Activated CD8-positive, alpha-beta memory T cell treated with anti-CD3 and anti-CD28 coated beads, Interleukin-2, amount 50 U/mL, for 1 hour (primary cell): ENCODE measurements at regions not wholly inside any gene's neighbourhood (a gene's known extent, or its start where the extent isn't known, plus 50 kb on each side); places are given as distances from the start of the nearest gene placed in this dataset.

Source experiments
- DNase-seq: peaks from one replicate; pipeline ENCODE4 v3.0.0-alpha.2; 2020; ENCODE audit errors: extremely low read depth

DNA sequence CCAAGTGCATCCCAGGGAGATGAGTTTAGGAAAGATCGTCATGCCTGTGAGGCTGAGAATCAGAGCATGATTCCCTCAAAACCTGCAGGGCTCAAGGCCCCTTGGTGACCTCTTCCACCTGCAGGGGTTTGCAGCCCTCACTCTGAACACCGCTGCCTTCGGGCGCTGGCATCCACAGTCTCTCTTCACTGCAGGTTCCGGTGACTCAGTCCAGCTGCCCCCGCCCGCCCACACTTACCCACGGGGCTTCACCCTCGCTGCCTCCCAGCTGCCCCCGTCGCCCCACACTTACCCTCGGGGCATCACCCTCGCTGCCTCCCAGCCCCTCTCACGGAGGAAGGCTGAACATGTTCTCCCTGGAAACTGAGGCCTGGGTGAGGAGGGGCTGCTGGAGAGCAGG is 277.1 kb downstream of the XXYLT1 start:
- no peak for DNase-seq

DNA sequence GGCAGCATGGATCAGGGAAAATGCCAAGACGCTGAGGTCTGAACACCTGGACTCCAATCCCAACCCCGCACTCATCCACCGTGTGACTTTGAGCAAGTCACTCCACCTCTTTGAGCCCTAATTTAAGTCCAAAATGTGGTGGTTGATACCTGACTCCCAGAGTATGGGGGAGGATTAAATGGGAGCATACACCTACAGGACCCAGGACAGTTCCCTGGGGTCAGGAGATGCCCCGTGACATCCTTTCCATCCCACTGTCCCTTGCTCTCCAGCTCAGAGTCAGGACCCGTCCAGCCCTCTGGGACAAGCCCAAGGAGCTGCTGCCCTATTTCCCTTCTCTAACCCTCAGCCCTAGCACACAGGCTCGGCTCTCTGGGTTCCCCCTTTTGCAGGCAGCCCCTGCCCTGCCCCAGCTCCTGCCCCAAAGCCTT is 276.4 kb downstream of the XXYLT1 start:
- DNase-seq = no peak

DNA sequence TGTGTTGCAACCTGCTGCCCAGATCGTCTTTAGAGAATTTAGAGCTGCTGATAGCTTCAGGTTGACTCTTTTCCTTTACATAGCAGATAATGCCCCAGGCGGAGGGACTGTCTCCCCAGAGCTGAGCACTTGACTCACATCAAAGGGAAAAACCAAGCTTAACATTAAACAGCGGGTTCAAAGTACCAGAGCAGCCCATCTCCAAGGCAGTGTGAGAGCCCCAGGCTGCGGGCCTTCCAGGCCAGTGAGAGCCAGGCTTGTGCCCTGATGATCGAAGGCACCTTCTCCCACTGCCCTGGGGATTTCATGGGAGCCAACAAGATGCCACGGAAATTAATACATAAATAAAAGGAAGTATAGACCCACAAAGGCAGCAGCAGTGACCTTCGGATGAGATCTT is 275.6 kb downstream of the XXYLT1 start:
- DNase-seq = no peak

DNA sequence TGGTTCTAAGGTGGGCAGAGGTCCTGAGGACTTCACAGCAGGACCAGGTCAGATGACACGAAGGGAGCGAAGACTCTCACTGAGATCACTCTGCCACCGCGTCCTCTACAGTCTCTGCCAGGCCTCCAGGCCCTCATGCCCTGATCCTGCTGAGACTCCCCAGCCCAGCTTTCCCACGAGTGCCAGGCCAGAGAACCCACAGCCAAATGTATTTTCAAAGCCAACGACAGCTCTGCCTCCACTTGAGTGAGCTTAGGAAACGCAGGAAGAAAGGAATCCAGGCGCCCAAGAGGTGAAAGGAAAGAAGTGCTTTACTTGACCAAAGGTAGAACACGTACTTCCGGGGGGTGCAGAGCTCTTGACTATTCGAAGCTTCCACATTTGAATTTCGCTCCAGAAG is 275.0 kb downstream of the XXYLT1 start:
- no peak for DNase-seq

DNA sequence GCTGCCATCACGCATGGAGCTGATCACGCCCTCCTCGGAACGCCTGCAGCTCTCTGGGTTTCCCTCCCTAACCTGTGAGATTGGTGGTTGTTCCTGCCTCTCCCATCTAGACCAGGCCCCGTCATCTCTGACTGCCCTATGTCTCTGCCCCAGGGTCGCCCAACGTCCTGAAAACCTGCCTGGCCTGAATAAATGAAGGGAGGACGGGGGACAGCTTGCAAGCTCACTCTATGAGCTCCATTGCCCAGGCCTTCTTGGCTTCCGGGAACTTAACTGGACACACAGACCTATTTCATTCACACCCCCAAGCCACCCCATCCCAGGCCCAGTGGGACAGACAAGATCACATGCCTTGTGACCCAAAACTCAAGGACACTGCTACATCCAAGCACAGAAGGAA is 274.2 kb downstream of the XXYLT1 start:
- DNase-seq = no peak

DNA sequence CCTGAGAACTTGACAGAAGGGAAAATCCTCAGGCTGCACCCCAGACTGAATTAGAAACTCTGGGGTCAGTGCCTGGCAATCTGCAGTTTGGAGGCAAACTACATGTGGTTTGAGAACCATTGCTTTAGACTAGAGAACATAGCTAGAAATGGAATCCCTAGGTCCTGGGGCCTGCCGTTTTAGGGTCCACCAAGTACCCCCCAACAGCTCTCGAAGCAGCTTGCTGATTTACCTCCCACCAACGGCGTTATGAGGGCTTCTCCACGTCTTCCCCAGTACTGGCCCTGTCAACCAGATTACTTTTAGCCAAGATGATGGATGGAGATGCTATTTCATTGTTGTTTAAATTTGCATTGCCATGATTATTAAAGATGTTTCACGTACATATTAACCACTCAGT is 272.5 kb downstream of the XXYLT1 start:
- no peak for DNase-seq

DNA sequence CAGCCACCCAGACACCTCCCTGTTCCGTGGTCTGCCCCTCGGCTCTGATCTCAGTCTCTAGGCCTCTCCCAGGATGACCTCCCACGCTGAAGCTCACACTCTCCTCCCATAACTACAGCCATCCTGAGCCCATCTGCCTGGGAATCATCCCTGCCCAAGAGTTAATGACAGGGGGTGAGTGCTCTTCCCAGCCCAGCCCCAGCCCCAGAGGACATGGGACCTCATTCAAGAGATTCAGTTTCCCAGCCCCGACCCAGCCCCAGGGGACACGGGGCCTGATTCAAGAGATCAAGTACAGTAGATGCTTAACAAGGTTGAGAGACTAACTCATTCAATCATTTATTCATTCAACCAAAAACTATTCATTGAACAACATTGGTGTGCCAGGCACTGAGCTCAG is 272.0 kb downstream of the XXYLT1 start:
- DNase-seq = no peak

DNA sequence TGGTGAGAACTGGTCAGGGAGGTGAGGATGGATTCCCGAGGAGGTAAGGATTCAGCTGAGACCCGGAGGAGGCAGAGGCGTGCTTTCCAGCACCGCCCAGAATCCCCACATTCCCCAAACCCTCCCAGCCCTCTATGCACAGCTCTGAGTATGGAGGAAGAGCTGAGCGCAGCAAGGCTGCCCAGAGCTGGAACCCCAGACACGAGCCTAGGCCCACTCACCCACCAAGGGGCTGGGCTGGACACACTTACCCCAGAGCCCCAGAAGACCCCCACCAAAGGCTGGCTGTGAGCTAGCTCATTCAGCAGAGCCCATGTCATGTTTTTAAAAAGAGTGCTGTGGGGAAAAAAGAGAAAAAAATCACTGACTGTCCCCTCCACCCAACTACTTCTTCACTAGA is 271.5 kb downstream of the XXYLT1 start:
- DNase-seq = no peak

DNA sequence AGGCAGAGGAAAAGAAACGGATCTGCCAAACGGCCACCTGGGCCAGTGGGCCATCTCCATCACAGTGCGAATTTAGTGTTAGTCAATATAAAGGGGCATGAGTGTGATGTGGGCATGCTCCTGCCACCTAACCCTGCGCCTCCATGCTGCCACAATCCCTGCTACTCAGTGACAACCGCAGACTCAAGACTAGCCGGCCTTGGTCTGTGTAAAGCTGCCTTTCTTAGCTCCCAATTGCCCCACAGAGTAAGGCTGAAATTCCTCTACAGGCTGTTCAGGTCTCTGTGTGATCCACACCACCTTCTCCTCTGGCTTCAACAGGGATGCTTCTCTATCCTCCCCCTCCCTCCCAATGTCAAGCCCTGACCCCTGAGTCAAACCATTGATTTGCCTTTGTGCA is 269.7 kb downstream of the XXYLT1 start:
- no peak for DNase-seq

DNA sequence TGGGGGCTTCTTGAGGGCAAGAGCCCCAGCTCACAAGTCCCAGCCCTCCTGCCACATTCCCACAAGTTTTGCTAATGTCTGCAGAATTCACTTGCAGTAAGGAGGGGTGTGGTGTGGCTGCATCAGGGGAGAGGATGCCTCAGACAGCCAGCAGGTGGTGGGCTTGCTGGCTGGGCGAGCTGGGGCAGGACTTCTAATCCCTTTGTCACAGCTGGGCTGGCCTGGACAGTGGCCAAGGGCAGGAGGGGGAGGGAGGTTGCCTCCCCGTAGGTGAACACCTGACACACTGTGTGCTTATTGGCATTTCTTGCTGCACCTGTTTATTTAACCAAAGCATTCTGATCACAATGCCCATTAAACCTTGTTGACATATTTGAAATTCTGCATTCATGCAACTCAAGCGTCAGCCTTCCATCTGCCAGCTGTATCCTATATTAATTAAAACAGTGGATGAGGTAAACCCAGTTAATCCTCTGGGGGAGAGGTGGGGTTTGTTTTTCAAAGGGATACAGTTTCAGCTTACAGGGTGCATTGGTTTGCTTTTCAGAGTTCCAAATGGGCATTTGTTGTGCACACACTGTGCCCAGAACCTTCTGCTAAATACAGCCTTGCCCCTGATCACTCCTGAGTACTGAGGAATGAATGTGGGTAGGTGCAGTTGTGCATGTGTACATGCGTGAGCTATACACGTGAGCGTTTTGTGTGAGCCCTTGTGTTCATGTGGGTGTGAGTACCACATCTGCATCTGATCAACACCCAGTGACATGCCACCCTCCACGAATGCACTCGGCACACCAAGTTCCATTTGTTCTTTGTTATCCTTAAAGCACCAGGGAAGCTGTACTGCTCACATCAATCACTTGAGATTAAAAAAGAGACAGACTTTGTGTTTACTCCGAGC is 268.7 kb downstream of the XXYLT1 start:
- DNase-seq = no peak

DNA sequence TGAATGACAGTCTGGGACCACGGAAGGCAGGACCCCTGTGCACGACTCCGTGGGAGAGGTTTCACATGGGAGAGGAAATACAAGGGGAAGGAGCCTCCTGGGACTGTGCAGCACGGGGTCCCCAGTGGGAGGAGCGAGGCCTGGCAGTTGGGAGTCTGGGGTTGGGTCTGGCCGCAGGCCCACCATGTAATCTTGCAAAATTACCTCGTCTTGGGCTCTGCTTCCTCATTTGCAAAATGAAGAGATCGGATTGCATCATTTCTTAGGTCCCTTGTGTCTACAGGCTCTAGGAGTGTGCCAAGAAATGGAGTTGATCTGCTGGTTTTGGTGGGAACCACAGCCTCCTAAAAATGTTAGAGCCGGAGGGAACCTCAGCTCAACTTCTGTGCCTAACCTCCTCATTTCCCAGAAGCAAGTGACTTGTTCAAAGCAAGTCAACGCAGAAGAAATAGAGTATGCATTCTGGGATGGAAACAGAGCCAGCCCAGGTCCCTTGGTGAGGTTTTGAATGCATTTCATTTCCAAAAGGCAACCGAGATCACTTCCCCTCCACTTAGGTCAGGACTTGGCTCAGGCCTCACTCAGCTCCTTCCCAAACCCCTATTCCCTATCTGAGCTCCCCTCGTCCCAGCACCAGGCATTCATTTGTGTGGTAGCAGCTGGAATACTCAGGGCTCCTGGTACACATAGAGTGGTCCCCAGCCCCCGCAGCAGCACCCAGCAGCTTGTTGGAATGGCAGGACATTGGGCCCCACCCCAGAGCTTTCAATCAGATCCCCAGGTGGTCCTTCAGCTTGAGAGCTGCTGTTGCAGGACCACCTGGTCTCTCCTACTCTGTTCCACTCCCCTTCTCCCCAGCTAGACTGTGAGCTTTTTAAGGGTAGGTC is 267.7 kb downstream of the XXYLT1 start:
- no peak for DNase-seq

DNA sequence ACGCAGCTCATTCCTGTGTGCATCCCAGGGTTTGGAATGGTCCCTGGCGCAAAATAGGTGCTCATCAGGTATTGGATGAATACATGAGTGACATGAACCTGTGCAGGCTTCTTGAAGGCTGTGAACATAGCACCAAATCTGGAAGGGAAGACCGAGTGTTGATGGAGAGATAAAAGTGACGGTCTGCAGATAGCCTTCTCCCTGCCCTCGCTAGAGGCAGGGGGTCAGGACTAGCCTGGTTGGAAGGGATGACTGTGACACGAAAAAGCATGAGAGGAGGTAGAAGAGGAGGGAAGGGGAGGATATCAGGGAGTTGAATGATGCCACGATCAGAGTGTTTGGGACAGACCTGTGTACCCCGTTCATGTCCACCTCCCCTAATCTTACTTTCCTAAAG is 267.1 kb downstream of the XXYLT1 start:
- DNase-seq = no peak

DNA sequence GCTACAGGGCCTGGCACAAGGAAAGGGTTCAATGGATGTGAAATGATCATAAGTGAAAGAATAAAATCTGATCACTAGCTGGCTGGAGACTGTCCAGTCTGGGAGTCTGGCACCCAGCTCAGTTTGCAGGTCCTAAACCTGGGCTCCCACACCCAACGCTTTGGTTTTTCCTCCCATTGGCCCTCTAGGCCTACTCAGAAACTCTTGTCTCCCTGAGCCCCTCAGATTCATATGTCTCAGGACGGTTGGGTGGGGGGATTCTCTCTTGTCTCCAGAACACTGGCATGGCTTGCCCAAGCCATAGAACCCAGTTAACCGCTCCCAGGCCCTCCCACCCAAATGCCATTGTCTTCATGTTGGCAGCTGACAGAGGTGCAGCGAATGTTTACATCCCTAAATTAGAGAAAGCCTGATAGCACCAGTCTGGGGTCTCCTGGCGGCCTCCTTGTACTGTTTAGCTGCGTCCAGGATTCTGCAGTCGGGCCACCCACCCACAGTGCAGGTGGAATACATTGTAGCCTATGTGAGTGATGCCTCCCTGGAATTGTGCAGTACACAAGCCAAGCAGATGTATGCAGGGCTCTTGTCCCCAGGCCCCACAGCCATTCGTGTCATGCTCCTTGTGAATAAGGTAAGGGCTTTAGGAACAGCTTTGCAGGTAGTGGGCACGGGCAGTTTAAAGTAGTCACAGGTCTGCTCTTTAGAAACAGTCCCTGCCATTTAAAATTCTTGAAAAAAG is 266.3 kb downstream of the XXYLT1 start:
- no peak for DNase-seq

DNA sequence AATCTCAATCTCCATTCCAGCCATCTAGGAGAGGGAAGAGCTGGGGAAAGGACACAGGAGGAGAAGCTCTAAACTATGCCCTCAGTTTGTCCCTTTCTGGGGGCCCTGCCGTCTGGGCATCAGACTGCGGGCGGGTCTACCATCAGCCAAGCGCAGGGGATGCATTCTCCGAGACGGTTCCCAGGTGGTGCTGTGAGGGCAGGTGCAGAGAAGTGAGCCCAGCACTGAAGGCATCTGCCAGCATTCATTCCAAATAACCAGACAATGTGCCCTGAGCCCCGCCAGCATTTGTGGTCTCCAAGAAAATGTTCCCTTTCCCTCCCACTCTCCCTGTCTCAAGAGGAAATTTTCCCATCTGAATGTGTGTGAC is 265.7 kb downstream of the XXYLT1 start:
- no peak for DNase-seq

DNA sequence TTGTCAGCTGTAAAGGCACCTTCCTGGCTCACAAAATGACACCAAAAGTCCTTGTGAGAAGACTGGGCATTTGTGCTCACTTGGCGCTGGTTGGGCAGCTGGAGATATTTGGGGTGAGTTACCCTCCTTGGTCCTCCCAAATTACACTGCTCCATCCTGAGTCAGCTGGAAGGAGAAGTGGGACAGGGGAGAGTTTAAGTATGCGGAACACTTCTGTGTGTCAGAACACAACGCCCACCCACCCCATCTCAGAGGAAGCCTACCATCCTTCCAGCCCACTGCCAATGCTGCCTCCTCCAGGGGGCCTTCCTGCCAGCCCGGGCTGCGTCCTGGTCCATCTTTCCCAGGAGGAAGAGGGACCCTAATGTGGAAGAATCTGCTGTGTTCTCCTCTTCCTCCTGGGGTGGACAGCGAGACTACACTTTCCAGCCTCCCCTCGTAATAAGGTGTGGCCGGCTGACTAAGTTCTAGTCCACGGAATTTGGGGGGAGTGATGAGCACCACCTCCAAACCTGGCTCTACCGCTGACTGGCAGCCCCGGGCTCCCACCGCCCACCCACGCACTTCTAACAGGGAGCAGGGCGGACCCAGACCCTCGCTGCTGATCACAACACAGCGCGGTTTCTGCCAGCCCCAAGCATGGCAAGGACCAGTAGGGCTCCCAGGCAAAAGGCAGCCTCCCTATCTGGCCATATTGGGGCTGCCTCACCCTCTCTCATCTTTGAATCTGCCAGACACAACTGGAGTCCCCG is 265.0 kb downstream of the XXYLT1 start:
- DNase-seq = no peak

DNA sequence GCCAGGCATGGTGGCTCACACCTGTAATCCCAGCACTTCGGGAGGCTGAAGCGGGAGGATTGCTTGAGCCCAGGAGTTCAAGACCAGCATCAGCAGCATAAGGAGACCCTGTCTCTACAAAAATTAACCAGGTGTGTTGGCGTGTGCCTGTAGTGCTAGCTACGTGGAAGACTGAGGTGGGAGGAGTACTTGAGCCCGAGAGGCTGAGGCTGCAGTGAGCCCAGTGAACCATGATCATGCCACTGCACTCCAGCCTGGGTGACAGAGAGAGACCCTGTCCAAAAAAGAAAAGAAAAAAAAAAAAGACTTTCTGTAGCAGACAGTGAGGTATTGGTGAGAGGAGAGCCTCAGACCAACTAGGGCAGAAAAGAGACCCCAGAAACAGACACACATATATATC is 263.8 kb downstream of the XXYLT1 start:
- DNase-seq = no peak

DNA sequence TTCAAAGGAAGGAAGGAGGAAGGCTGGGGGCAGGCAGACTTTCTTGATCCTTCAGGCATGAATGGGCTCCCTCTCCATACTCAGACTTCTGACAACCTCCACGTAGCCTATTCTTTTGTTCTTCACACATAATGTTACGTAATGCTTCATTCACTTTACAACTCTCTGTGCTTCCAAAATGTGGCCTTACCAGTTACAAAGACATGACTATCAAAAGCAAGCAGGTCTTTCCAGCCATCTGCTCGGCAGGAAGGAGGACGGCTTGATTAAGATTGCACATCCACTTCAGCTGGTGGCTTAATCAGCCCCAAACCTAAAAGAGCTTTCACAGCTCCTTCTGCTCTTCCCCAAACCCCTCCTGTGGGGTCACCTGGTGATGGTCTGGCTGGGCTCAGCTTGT is 263.2 kb downstream of the XXYLT1 start:
- DNase-seq = no peak

DNA sequence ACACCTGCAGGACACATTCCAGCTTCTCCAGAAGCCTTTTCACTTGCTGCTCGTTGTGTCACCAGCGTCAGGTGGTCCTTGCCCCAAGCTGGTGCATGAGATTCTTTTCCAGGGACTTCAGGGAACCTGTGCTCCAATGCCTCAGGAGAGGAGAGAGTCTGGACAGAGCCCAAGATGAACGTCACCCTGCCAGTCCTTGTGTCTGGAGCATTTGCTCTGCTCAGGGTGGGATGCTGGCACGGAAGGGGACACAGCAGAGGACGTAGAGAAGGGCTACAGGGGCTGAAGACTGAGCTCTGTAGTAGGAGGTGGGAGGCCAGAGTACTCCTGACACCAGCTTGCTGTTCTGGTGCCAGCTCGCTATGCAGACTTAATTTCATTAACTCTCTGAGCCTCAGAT is 262.1 kb downstream of the XXYLT1 start:
- DNase-seq = no peak

DNA sequence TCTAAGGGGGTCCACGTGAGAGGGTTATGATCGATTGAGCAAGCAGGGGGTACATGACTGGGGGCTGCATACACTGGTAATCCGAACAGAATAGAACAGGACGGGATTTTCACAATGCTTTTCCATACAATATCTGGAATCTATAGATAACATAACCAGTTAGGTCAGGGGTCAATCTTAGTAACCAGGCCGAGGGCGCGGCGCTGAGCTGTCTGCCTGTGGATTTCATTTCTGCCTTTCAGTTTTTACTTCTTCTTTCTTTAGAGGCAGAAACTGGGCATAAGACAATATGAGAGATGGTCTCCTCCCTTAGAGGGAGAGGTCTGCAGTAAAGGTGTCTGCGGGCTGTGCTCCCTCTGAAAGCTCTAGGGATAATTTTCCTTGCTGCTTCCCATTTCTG is 261.3 kb downstream of the XXYLT1 start:
- no peak for DNase-seq

DNA sequence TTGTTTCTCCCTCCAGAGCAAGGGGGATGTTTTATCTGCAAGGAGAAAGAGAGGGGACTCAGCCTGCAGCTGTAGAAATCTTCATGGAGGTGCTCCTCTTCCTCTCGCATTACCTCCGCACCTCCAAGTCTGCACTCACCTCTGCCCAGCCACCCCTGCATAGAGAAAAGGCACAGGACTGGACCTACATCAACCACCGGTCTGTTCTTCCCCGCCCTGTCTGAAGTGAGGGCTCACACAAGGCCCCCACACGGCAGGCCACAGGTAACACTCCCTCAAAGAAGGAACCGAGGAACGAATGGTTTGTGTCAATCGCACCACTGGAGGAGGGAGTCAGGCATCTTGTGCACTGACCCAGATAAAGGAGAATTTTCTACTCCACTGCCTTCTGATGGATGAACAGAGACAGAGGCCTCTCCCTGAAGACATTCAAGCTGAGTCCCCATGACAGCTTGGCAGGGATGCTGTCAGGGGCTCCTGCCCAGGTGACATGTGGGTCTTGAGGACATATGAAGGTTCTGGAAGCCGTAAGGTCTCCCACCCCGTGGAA is 260.3 kb downstream of the XXYLT1 start:
- DNase-seq = no peak

DNA sequence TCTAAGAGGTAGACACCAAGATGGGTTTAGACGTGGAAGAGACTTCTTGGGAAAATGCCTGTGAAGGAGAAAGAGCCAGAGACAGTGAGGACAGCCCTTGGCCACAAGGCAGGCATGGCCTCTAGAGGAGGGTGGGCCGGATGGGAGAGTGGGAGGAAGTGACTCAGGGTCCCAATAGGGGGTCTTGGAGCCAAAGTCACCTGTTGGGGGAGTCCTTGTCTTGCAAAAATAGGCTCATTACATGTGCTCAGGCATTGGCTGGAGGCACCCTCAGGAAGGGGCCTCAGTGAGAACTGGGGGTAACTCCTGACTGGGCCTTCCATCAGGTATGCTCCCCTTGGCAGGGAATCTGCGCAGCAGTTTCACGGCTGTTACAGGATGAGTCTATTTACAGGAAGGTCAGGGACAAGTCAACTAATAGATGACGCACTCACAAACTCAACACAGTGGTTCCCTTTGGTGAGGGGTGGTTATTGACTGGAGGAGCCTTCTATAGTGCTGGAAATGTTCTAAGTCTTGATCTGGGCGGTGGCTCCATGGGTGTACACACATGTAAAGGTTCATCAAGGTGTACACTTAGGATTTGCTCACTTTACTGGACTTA is 259.6 kb downstream of the XXYLT1 start:
- no peak for DNase-seq
